ENCODE measurements at regions not wholly inside any gene's neighbourhood (a gene's known extent, or its start where the extent isn't known, plus 50 kb on each side); places are given as distances from the start of the nearest gene placed in this dataset.

DNA sequence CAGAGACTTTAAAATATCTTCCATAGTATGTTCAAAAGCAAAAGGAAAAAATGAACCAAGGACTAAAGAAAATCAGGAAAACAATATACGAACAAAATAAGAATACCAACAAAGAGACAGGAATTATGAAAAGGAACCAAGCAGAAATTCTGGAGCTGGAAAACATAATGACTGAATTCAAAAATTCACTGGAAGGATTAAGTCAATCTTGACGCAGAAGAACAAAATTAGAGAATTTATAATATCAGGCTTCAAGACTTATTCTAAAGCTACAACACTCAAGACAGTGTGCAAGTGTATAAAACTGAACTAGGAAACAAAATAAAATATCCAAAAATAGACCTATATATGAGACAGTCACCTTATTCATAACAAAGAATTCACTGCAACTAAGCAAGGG, 56.9 kb upstream of the GYPC start:
- TF ChIP-seq, protein P1, sequence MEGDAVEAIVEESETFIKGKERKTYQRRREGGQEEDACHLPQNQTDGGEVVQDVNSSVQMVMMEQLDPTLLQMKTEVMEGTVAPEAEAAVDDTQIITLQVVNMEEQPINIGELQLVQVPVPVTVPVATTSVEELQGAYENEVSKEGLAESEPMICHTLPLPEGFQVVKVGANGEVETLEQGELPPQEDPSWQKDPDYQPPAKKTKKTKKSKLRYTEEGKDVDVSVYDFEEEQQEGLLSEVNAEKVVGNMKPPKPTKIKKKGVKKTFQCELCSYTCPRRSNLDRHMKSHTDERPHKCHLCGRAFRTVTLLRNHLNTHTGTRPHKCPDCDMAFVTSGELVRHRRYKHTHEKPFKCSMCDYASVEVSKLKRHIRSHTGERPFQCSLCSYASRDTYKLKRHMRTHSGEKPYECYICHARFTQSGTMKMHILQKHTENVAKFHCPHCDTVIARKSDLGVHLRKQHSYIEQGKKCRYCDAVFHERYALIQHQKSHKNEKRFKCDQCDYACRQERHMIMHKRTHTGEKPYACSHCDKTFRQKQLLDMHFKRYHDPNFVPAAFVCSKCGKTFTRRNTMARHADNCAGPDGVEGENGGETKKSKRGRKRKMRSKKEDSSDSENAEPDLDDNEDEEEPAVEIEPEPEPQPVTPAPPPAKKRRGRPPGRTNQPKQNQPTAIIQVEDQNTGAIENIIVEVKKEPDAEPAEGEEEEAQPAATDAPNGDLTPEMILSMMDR (conservative IDR thresholded peaks at IDR 0.05): no peak
- no peak for TF ChIP-seq EZH2 (IDR thresholded peaks at IDR 0.05; ENCODE audit: low read depth)

Data from PC-9 (cell line).